ENCODE measurements at regions not wholly inside any gene's neighbourhood (a gene's known extent, or its start where the extent isn't known, plus 50 kb on each side); places are given as distances from the start of the nearest gene placed in this dataset.

- TF ChIP-seq CTCF (conservative IDR thresholded peaks at IDR 0.05) = no peak
- H3K27me3 Mint-ChIP-seq = no peaks in the 10 kb centered on the region
- no peaks in the 10 kb centered on the region for H3K9me3 Mint-ChIP-seq
- no peaks in the 10 kb centered on the region for H3K36me3 Mint-ChIP-seq
- H3K4me1 Mint-ChIP-seq (ENCODE audit: unreplicated experiment) = no peaks in the 10 kb centered on the region
- DNase-seq (ENCODE audit: extremely low spot score, unreplicated experiment) = no peak
- no peak overlapping the region for H3K27ac Mint-ChIP-seq
- no peak overlapping the region for H3K4me3 Mint-ChIP-seq
Observed at GRCh38 chr15:31452595-31453557, 126.2 kb downstream of the KLF13 start.

DNA sequence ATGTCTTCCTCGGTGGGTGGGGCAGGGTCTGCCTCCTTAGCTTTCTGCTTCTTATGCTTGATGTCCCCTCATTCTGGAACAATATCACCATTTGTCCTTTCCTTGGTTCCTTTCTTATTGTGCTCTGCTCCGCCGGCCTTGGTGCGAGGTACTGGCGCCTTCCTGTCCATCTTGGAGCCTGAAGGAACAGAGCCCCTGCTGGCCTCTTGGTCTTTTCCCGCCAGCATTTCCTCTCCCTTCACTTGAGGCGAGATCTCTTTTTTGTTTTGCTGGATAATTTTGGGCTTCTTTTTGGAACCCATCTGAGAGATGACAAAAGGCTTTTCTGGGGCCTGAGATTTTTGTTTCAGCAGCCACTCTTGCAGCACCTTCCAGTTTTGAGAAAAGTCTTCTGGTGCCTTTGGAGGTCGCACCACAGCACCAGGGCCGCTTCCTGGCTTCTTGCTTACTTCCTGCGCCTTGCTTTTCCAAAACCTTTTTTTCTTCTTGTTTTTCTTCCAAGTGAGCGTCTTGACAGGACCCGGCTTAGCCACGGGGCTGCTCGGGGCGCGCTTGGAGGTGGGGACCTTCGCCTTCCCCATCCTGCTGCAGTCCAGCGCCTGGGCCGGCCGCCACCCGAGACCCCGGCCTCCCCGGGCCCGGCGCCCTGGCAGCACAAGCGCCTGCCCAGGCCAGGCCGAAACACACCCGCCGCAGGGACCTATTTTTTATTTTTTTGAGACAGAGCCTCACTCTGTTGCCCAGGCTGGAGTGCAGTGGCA is 127.1 kb downstream of the KLF13 start:
- no peak overlapping the region for H3K27ac Mint-ChIP-seq
- TF ChIP-seq CTCF (conservative IDR thresholded peaks at IDR 0.05) = no peak
- no peaks in the 10 kb centered on the region for H3K36me3 Mint-ChIP-seq
- H3K9me3 Mint-ChIP-seq = no peaks in the 10 kb centered on the region
- no peak overlapping the region for H3K4me3 Mint-ChIP-seq
- no peak for DNase-seq (ENCODE audit: extremely low spot score, unreplicated experiment)
- no peaks in the 10 kb centered on the region for H3K4me1 Mint-ChIP-seq (ENCODE audit: unreplicated experiment)
- no peaks in the 10 kb centered on the region for H3K27me3 Mint-ChIP-seq

DNA sequence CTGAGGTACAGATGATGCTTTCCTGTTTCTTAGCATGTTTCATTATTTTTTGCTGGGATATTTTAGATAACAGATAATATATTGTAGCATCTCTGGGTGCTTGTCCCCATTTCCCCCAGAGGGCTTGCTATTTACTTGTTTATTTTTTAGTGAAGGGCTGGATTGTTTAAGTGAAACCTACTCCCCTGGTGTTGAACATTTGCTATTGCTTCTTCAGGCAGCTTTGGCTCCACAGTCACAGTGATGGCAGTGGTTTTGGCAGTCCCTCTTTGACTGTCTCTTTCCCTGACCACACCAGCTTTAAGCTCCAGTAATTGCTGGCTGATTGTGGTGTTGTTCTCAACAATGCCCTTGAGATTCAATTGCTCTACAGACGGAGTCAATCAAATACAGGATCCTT is 128.9 kb downstream of the KLF13 start:
- peak; percentile 51 for TF ChIP-seq CTCF (conservative IDR thresholded peaks at IDR 0.05)
- H3K27ac Mint-ChIP-seq = no peak overlapping the region
- DNase-seq (ENCODE audit: extremely low spot score, unreplicated experiment) = no peak

DNA sequence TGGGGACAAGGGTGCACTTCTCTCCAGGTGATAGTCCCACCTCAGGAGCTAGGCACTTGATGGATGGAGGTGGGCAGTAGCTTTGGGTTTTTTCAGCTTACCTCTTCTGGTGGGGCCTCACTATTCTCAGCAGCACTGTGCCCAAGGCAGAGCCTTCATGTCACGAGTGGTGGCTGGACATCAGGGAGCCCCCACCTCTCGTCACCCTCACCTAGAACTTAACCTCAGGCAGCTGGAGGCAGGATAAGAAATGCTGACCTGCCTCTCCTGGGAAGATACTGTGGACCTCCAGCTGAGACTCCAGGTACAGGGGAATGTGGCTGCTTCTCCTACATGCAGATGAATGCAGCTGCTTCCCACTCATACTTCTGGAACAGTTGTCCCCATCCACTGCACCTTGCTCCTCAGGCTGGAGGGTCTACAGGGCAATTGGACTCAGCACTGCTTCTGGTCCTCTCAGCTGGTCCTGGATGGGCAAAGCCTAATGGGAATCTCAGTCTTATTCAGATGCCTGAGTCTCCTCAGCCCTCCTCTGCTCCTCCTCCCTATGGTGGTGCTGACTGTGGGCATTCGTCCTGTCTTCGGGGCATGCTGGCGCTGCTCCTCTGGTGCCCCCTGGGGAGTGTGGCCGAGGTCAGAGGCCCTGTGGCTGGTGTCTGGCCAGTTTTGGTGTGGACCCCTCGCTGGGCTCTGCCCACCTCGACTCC is 129.9 kb downstream of the KLF13 start:
- Mint-ChIP-seq H3K27ac (no peak overlapping the region), H3K27me3 (peaks cover 8% of the 10 kb centered on the region), H3K9me3 (no peaks in the 10 kb centered on the region), H3K4me1 (ENCODE audit: unreplicated experiment) (no peaks in the 10 kb centered on the region), H3K4me3 (no peak overlapping the region), H3K36me3 (no peaks in the 10 kb centered on the region)
- TF ChIP-seq CTCF (conservative IDR thresholded peaks at IDR 0.05) = no peak
- no peak for DNase-seq (ENCODE audit: extremely low spot score, unreplicated experiment)

More for the DNA sequence above, 128.9 kb downstream of the KLF13 start:
- H3K4me1 Mint-ChIP-seq (ENCODE audit: unreplicated experiment) = no peaks in the 10 kb centered on the region
- H3K4me3 Mint-ChIP-seq = no peak overlapping the region
- H3K27me3 Mint-ChIP-seq = peaks cover 8% of the 10 kb centered on the region
- no peaks in the 10 kb centered on the region for H3K9me3 Mint-ChIP-seq
- no peaks in the 10 kb centered on the region for H3K36me3 Mint-ChIP-seq

GRCh38 chr15:31457161-31457560 is 130.5 kb downstream of the KLF13 start:
- no peak for DNase-seq (ENCODE audit: extremely low spot score, unreplicated experiment)
- H3K4me3 Mint-ChIP-seq = no peak overlapping the region
- no peaks in the 10 kb centered on the region for H3K4me1 Mint-ChIP-seq (ENCODE audit: unreplicated experiment)
- H3K36me3 Mint-ChIP-seq = no peaks in the 10 kb centered on the region
- TF ChIP-seq CTCF (conservative IDR thresholded peaks at IDR 0.05) = no peak
- H3K27me3 Mint-ChIP-seq = peaks cover 8% of the 10 kb centered on the region
- H3K9me3 Mint-ChIP-seq = no peaks in the 10 kb centered on the region
- H3K27ac Mint-ChIP-seq = no peak overlapping the region

All from type B pancreatic cell (in vitro differentiated cells).